ENCODE measurements at regions not wholly inside any gene's neighbourhood (a gene's known extent, or its start where the extent isn't known, plus 50 kb on each side); places are given as distances from the start of the nearest gene placed in this dataset.

DNA sequence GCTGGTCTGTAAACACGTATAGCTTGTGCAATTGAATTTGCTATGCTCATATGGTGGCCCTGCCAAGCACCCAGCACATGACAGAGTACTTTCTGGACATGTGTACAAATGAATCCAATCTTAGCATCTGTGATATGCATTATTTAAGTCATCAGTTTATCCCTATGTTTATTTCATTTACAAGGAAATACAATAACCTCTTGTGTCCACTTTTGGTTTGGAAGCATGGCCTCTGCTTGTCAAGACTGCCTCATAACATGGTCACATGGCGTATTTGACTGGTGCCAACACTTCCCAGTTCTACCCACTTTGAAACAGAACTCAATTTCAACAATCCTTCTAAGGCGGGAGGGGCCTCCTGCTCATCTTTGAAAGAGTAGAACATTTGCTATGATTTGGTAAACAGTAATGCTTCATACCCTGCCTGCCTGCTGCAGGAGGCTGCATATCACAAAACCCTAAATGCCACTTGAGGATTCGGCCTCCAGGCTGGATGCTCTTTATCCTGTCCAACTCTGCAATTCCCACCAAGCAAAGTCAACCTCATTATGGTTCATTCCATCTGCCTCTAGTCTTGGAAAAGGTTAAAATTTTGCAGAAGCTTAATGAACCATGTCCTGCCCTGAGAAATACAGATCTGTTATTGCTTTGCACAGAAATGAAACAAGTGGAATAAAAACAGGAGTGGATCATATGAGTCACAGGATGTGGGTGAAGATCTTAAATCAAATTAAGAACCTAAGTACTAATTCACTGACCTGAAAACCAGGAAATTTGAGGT, 151.3 kb downstream of the CYSLTR2 start:
- no peak for DNase-seq (ENCODE audit: low read depth)

DNA sequence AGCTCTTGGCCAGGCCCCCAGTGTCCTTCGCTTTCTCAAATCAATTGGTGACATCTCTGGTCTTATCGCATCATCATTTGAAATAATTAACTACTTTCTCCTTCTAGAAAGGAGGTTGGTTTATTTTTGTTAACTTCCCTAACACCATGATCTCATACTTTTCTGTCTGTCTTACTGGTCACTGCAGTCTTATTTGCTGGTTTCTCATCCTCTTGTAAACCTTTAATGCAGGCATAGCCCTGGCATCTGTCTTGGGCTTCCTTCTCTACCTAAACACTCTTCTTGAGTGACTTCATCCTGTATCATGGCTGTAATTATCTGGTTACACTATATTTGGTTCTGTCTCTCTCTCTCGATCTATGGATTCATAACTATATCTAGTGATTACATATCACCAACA, 152.8 kb downstream of the CYSLTR2 start:
- no peak overlapping the region for H3K4me3 ChIP-seq (ENCODE audit: low read depth, low read length)
- no peak for DNase-seq (ENCODE audit: low read depth)
- TF ChIP-seq, protein P1, sequence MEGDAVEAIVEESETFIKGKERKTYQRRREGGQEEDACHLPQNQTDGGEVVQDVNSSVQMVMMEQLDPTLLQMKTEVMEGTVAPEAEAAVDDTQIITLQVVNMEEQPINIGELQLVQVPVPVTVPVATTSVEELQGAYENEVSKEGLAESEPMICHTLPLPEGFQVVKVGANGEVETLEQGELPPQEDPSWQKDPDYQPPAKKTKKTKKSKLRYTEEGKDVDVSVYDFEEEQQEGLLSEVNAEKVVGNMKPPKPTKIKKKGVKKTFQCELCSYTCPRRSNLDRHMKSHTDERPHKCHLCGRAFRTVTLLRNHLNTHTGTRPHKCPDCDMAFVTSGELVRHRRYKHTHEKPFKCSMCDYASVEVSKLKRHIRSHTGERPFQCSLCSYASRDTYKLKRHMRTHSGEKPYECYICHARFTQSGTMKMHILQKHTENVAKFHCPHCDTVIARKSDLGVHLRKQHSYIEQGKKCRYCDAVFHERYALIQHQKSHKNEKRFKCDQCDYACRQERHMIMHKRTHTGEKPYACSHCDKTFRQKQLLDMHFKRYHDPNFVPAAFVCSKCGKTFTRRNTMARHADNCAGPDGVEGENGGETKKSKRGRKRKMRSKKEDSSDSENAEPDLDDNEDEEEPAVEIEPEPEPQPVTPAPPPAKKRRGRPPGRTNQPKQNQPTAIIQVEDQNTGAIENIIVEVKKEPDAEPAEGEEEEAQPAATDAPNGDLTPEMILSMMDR (IDR thresholded peaks at IDR 0.05; ENCODE audit: low read depth, low read length, missing control alignments), result no peak

More for the DNA sequence above, 151.3 kb downstream of the CYSLTR2 start:
- H3K4me3 ChIP-seq (ENCODE audit: low read depth, low read length), result no peak overlapping the region
- TF ChIP-seq, protein P1 (IDR thresholded peaks at IDR 0.05; ENCODE audit: low read depth, low read length, missing control alignments), result no peak

DNA sequence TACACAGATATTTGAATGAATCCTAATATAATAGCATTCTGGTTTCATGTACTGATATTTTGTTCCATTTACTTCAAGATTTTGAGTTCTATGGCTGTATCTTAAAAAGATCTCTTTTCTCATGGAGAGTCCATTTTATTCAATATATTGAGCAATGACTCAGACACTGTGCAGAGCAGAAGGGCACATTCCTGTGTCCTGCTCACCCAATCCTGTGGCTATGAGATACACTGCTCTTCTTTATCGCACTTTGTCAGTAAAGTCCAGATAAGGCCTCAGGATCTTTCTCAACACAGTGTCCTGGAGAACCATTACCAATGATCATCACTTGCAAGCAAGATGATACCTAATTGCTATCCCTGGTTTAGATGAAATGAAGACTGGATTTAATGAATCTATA, 155.0 kb downstream of the CYSLTR2 start:
- H3K4me3 ChIP-seq (ENCODE audit: low read depth, low read length), result no peak overlapping the region
- DNase-seq (ENCODE audit: low read depth), result no peak
- TF ChIP-seq, protein P1 (IDR thresholded peaks at IDR 0.05; ENCODE audit: low read depth, low read length, missing control alignments), result no peak

DNA sequence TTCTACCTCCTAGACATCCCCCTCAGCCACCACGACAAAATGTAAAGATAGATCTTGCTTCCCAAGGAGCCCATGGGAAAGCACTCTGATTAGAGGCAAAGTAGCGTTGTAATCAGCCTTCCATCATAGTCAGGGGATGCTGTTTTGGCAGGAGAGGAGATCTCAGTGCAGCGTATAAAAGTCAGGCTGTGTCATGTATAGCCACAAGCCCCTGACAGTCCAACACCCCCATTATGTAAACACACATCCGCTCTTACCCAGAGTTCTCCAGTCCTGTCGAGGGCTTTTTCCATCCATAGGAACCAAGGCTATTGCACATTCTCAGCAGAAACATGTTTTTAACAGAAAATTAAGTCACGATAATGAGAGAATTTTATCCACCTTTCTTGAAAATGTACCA, 156.3 kb downstream of the CYSLTR2 start:
- TF ChIP-seq, protein P1 (IDR thresholded peaks at IDR 0.05; ENCODE audit: low read depth, low read length, missing control alignments), result no peak
- no peak for DNase-seq (ENCODE audit: low read depth)
- no peak overlapping the region for H3K4me3 ChIP-seq (ENCODE audit: low read depth, low read length)

DNA sequence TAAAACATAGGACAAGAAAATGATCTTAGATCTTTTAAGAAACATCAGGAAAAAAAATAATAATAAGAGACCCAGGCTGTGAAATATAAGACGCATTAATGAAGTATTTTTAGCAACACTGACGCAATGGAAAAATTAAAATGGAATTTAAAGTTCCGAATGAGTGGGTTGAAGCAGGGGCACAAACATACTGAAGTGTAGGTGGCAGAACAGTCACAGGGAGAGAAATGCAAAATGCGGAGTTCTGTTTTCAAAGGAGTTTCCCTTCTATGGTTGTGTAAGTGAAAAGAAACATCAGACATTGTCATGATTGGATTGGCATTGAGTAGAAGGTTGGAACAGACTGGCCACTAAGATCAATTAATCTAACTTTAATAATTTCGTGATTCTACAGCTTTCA, 159.8 kb downstream of the CYSLTR2 start:
- TF ChIP-seq, protein P1 (IDR thresholded peaks at IDR 0.05; ENCODE audit: low read depth, low read length, missing control alignments), result no peak
- no peak for DNase-seq (ENCODE audit: low read depth)
- H3K4me3 ChIP-seq (ENCODE audit: low read depth, low read length), result no peak overlapping the region

DNA sequence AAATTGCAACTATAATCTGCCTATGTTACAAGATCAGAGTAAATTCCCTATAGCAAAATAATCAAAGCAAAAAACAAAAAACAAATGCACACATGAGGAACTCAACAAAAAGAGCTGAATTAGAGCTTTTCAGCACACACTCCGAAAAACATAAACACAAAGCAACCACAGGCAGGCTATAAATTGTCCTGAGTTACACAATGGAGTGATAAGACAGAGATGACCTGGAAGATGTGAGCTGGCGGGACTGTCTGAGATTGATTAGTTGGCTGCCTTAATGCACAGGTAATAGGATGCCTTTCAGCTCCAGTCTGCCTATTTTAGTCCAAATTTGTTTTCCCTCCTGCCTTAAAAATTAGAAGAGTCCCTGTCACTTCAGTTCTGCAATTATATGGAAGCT, 159.0 kb upstream of the FNDC3A start:
- H3K4me3 ChIP-seq (ENCODE audit: low read depth, low read length), result no peak overlapping the region
- TF ChIP-seq, protein P1 (IDR thresholded peaks at IDR 0.05; ENCODE audit: low read depth, low read length, missing control alignments), result no peak
- no peak for DNase-seq (ENCODE audit: low read depth)
